H1 (cell line): ENCODE measurements at regions not wholly inside any gene's neighbourhood (a gene's known extent, or its start where the extent isn't known, plus 50 kb on each side); places are given as distances from the start of the nearest gene placed in this dataset.

Experiments used
- CHD7 ChIP-seq: fragments of 300-600 bp; sonication (generic); IDR thresholded peaks from 2 replicates; pipeline ENCODE4 v1.7.1; 2012; ENCODE audit warnings: low read length, moderate library complexity, mild to moderate bottlenecking, inconsistent platforms; ENCODE audit not compliant: insufficient replicate concordance

GRCh38 chr10:29920408-29921070 is 138.8 kb downstream of the JCAD start (continued):
- TF ChIP-seq CHD7: no peak
